Activated naive CD8-positive, alpha-beta T cell treated with anti-CD3 and anti-CD28 coated beads, Interleukin-2, amount 50 U/mL, for 24 hours (primary cell): ENCODE measurements at regions not wholly inside any gene's neighbourhood (a gene's known extent, or its start where the extent isn't known, plus 50 kb on each side); places are given as distances from the start of the nearest gene placed in this dataset.
A peak's percentile ranks its signal among the peaks of the same experiment; 100 is the strongest.

Source experiments
- ATAC-seq: fragments of 150-1000 bp; cut with Tn5 transposase; one replicate; pipeline ENCODE4 v1.10.0; 2021
- DNase-seq: peaks from one replicate; pipeline ENCODE4 v3.0.0; 2021
- H3K27ac Mint-ChIP-seq: one replicate; pipeline ENCODE4 v1.8.0; 2021; ENCODE audit warnings: mild to moderate bottlenecking, mixed read lengths
- H3K27me3 Mint-ChIP-seq: one replicate; pipeline ENCODE4 v1.8.0; 2021; ENCODE audit warnings: mixed read lengths
- H3K36me3 Mint-ChIP-seq: one replicate; pipeline ENCODE4 v1.8.0; 2021; ENCODE audit warnings: low read depth, mixed read lengths
- H3K4me1 Mint-ChIP-seq: one replicate; pipeline ENCODE4 v1.8.0; 2021; ENCODE audit warnings: mixed read lengths
- H3K4me3 Mint-ChIP-seq: one replicate; pipeline ENCODE4 v1.8.0; 2021; ENCODE audit warnings: mild to moderate bottlenecking, moderate library complexity, mixed read lengths
- H3K9me3 Mint-ChIP-seq: one replicate; pipeline ENCODE4 v1.8.0; 2021; ENCODE audit warnings: mixed read lengths

GRCh38 chr3:46089237-46090011 lies 62.1 kb upstream of the XCR1 start:
- Mint-ChIP-seq H3K4me1 (peaks cover 35% of the 10 kb centered on the region), H3K27ac (peak overlapping the region; percentile 39), H3K9me3 (no peaks in the 10 kb centered on the region), H3K4me3 (no peak overlapping the region), H3K27me3 (peaks cover 24% of the 10 kb centered on the region), H3K36me3 (no peaks in the 10 kb centered on the region)
- peak; percentile 35 for DNase-seq
- peak; percentile 79 for ATAC-seq

- Mint-ChIP-seq H3K27ac (no peak overlapping the region), H3K9me3 (no peaks in the 10 kb centered on the region), H3K4me3 (no peak overlapping the region), H3K36me3 (no peaks in the 10 kb centered on the region), H3K27me3 (peaks cover 24% of the 10 kb centered on the region), H3K4me1 (peaks cover 29% of the 10 kb centered on the region)
- DNase-seq (no peak), ATAC-seq (no peak)
Measured at GRCh38 chr3:46087871-46088270, 60.6 kb upstream of the XCR1 start.

- Mint-ChIP-seq H3K4me3 (no peak overlapping the region), H3K27me3 (peaks cover 16% of the 10 kb centered on the region), H3K36me3 (no peaks in the 10 kb centered on the region), H3K4me1 (peaks cover 22% of the 10 kb centered on the region), H3K9me3 (no peaks in the 10 kb centered on the region), H3K27ac (no peak overlapping the region)
- DNase-seq (no peak), ATAC-seq (no peak)
Measured at GRCh38 chr3:46086986-46087385, 59.7 kb upstream of the XCR1 start.

- Mint-ChIP-seq H3K9me3 (no peaks in the 10 kb centered on the region), H3K27ac (no peak overlapping the region), H3K27me3 (peaks cover 11% of the 10 kb centered on the region), H3K4me3 (no peak overlapping the region), H3K36me3 (no peaks in the 10 kb centered on the region), H3K4me1 (peaks cover 24% of the 10 kb centered on the region)
- DNase-seq (no peak), ATAC-seq (no peak)
Measured at GRCh38 chr3:46086083-46086437, 58.8 kb upstream of the XCR1 start.

- no peaks in the 10 kb centered on the region for H3K9me3 Mint-ChIP-seq
- H3K36me3 Mint-ChIP-seq: no peaks in the 10 kb centered on the region
- no peak for DNase-seq
- no peak overlapping the region for H3K4me3 Mint-ChIP-seq
- no peak overlapping the region for H3K27ac Mint-ChIP-seq
- H3K4me1 Mint-ChIP-seq: peaks cover 22% of the 10 kb centered on the region
- ATAC-seq: no peak
- H3K27me3 Mint-ChIP-seq: peaks cover 9% of the 10 kb centered on the region
Measured at GRCh38 chr3:46085421-46086082, 58.3 kb upstream of the XCR1 start.

- no peak for DNase-seq
- Mint-ChIP-seq H3K4me1 (peaks cover 7% of the 10 kb centered on the region), H3K27me3 (peaks cover 9% of the 10 kb centered on the region), H3K36me3 (no peaks in the 10 kb centered on the region), H3K9me3 (no peaks in the 10 kb centered on the region), H3K27ac (no peak overlapping the region), H3K4me3 (no peak overlapping the region)
- ATAC-seq: no peak
Measured at GRCh38 chr3:46083956-46084355, 56.7 kb upstream of the XCR1 start.

- no peak for ATAC-seq
- Mint-ChIP-seq H3K4me3 (no peak overlapping the region), H3K4me1 (peaks cover 5% of the 10 kb centered on the region), H3K27ac (no peak overlapping the region), H3K27me3 (peaks cover 12% of the 10 kb centered on the region), H3K9me3 (no peaks in the 10 kb centered on the region), H3K36me3 (no peaks in the 10 kb centered on the region)
- no peak for DNase-seq
Measured at GRCh38 chr3:46082849-46083248, 55.6 kb upstream of the XCR1 start.

- H3K9me3 Mint-ChIP-seq: no peaks in the 10 kb centered on the region
- peaks cover 5% of the 10 kb centered on the region for H3K4me1 Mint-ChIP-seq
- H3K27ac Mint-ChIP-seq: peak overlapping the region; percentile 7
Measured at GRCh38 chr3:46082021-46082420, 54.7 kb upstream of the XCR1 start.

GRCh38 chr3:46080969-46081345 lies 53.7 kb upstream of the XCR1 start:
- Mint-ChIP-seq H3K27me3 (peaks cover 15% of the 10 kb centered on the region), H3K4me1 (peaks cover 5% of the 10 kb centered on the region), H3K4me3 (no peak overlapping the region), H3K36me3 (no peaks in the 10 kb centered on the region), H3K27ac (no peak overlapping the region), H3K9me3 (no peaks in the 10 kb centered on the region)
- DNase-seq: no peak
- no peak for ATAC-seq

More at GRCh38 chr3:46082021-46082420, 54.7 kb upstream of the XCR1 start:
- Mint-ChIP-seq H3K36me3 (no peaks in the 10 kb centered on the region), H3K27me3 (peaks cover 18% of the 10 kb centered on the region), H3K4me3 (no peak overlapping the region)
- ATAC-seq (no peak), DNase-seq (no peak)

GRCh38 chr3:46080124-46080968 lies 53.1 kb upstream of the XCR1 start:
- Mint-ChIP-seq H3K4me1 (peaks cover 5% of the 10 kb centered on the region), H3K27me3 (peaks cover 12% of the 10 kb centered on the region), H3K9me3 (no peaks in the 10 kb centered on the region), H3K27ac (no peak overlapping the region), H3K36me3 (no peaks in the 10 kb centered on the region), H3K4me3 (no peak overlapping the region)
- DNase-seq: no peak
- ATAC-seq: no peak

GRCh38 chr3:46078712-46079400 lies 51.6 kb upstream of the XCR1 start:
- H3K4me1 Mint-ChIP-seq: peaks cover 5% of the 10 kb centered on the region
- no peak overlapping the region for H3K27ac Mint-ChIP-seq
- DNase-seq (peak; percentile 89), ATAC-seq (peak; percentile 99)
- no peaks in the 10 kb centered on the region for H3K9me3 Mint-ChIP-seq
- H3K27me3 Mint-ChIP-seq: peaks cover 12% of the 10 kb centered on the region
- no peaks in the 10 kb centered on the region for H3K36me3 Mint-ChIP-seq
- no peak overlapping the region for H3K4me3 Mint-ChIP-seq
